Skeletal muscle satellite cell (primary cell): ENCODE measurements at regions not wholly inside any gene's neighbourhood (a gene's known extent, or its start where the extent isn't known, plus 50 kb on each side); places are given as distances from the start of the nearest gene placed in this dataset.

Source experiments
- H3K27me3 ChIP-seq: 2 replicates; pipeline ENCODE4 v1.7.0; 2013; ENCODE audit warnings: low read length; ENCODE audit not compliant: control insufficient read depth, insufficient read depth
- H3K36me3 ChIP-seq: 2 replicates; pipeline ENCODE4 v1.7.0; 2013; ENCODE audit warnings: mild to moderate bottlenecking, control low read depth, low read length; ENCODE audit not compliant: insufficient read depth
- H3K4me1 ChIP-seq: 2 replicates; pipeline ENCODE4 v1.7.0; 2013; ENCODE audit warnings: low read length; ENCODE audit not compliant: control insufficient read depth, insufficient read depth
- H3K4me2 ChIP-seq: 2 replicates; pipeline ENCODE4 v1.7.0; 2013; ENCODE audit warnings: mild to moderate bottlenecking, low read length
- H3K4me3 ChIP-seq: 2 replicates; pipeline ENCODE4 v1.7.0; 2013; ENCODE audit warnings: low read length
- H3K9ac ChIP-seq: 2 replicates; pipeline ENCODE4 v1.7.0; 2013; ENCODE audit warnings: mild to moderate bottlenecking, low read depth, low read length, moderate library complexity
- H3K9me3 ChIP-seq: replicated peaks from 2 replicates; pipeline ENCODE4 v1.7.0; 2013; ENCODE audit warnings: mild to moderate bottlenecking, control low read depth, low read length

- Histone ChIP-seq H3K36me3 (no peaks in the 10 kb centered on the region), H3K4me3 (no peak overlapping the region), H3K4me1 (peaks cover 5% of the 10 kb centered on the region), H3K9ac (no peak overlapping the region), H3K4me2 (no peak overlapping the region), H3K9me3 (no peaks in the 10 kb centered on the region), H3K27me3 (no peaks in the 10 kb centered on the region)
These were observed 149.0 kb upstream of the KCNIP4 start for GRCh38 chr4:22097596-22097995.

GRCh38 chr4:22094217-22094616 is 145.6 kb upstream of the KCNIP4 start:
- Histone ChIP-seq H3K27me3 (no peaks in the 10 kb centered on the region), H3K9ac (no peak overlapping the region), H3K9me3 (no peaks in the 10 kb centered on the region), H3K4me1 (peaks cover 5% of the 10 kb centered on the region), H3K4me3 (no peak overlapping the region), H3K4me2 (no peak overlapping the region), H3K36me3 (no peaks in the 10 kb centered on the region)

GRCh38 chr4:22093126-22093525 is 144.6 kb upstream of the KCNIP4 start:
- H3K9ac ChIP-seq: no peak overlapping the region
- H3K4me3 ChIP-seq: no peak overlapping the region
- H3K4me1 ChIP-seq: peaks cover 5% of the 10 kb centered on the region
- H3K27me3 ChIP-seq: no peaks in the 10 kb centered on the region
- H3K9me3 ChIP-seq: no peaks in the 10 kb centered on the region
- no peak overlapping the region for H3K4me2 ChIP-seq
- no peaks in the 10 kb centered on the region for H3K36me3 ChIP-seq

- Histone ChIP-seq H3K36me3 (no peaks in the 10 kb centered on the region), H3K9me3 (no peaks in the 10 kb centered on the region), H3K27me3 (no peaks in the 10 kb centered on the region), H3K9ac (no peak overlapping the region), H3K4me3 (no peak overlapping the region), H3K4me2 (no peak overlapping the region), H3K4me1 (peaks cover 5% of the 10 kb centered on the region)
These were observed 143.3 kb upstream of the KCNIP4 start for GRCh38 chr4:22091906-22092305.

- Histone ChIP-seq H3K27me3 (no peaks in the 10 kb centered on the region), H3K36me3 (no peaks in the 10 kb centered on the region), H3K4me2 (no peak overlapping the region), H3K4me3 (no peak overlapping the region), H3K9ac (no peak overlapping the region), H3K4me1 (peaks cover 5% of the 10 kb centered on the region), H3K9me3 (no peaks in the 10 kb centered on the region)
These were observed 142.8 kb upstream of the KCNIP4 start for GRCh38 chr4:22091352-22091717.

GRCh38 chr4:22090661-22091351 is 142.2 kb upstream of the KCNIP4 start:
- Histone ChIP-seq H3K9ac (no peak overlapping the region), H3K9me3 (no peaks in the 10 kb centered on the region), H3K4me1 (peaks cover 5% of the 10 kb centered on the region), H3K36me3 (no peaks in the 10 kb centered on the region), H3K27me3 (no peaks in the 10 kb centered on the region), H3K4me2 (no peak overlapping the region), H3K4me3 (no peak overlapping the region)

- Histone ChIP-seq H3K4me2 (no peak overlapping the region), H3K27me3 (no peaks in the 10 kb centered on the region), H3K4me1 (no peaks in the 10 kb centered on the region), H3K9me3 (no peaks in the 10 kb centered on the region), H3K9ac (no peak overlapping the region), H3K4me3 (no peak overlapping the region), H3K36me3 (no peaks in the 10 kb centered on the region)
These were observed 129.0 kb upstream of the KCNIP4 start for GRCh38 chr4:22077571-22077970.

GRCh38 chr4:22072726-22073125 is 124.2 kb upstream of the KCNIP4 start:
- no peaks in the 10 kb centered on the region for H3K4me1 ChIP-seq
- no peak overlapping the region for H3K4me2 ChIP-seq
- H3K36me3 ChIP-seq: no peaks in the 10 kb centered on the region
- no peaks in the 10 kb centered on the region for H3K9me3 ChIP-seq
- H3K4me3 ChIP-seq: no peak overlapping the region
- no peak overlapping the region for H3K9ac ChIP-seq
- H3K27me3 ChIP-seq: no peaks in the 10 kb centered on the region

GRCh38 chr4:22072240-22072639 is 123.7 kb upstream of the KCNIP4 start:
- Histone ChIP-seq H3K9ac (no peak overlapping the region), H3K36me3 (no peaks in the 10 kb centered on the region), H3K9me3 (no peaks in the 10 kb centered on the region), H3K4me2 (no peak overlapping the region), H3K4me3 (no peak overlapping the region), H3K4me1 (no peaks in the 10 kb centered on the region), H3K27me3 (no peaks in the 10 kb centered on the region)

GRCh38 chr4:22071749-22072148 is 123.2 kb upstream of the KCNIP4 start:
- no peak overlapping the region for H3K9ac ChIP-seq
- H3K9me3 ChIP-seq: no peaks in the 10 kb centered on the region

GRCh38 chr4:22070256-22070655 is 121.7 kb upstream of the KCNIP4 start:
- H3K4me1 ChIP-seq: no peaks in the 10 kb centered on the region
- no peak overlapping the region for H3K4me2 ChIP-seq
- no peaks in the 10 kb centered on the region for H3K9me3 ChIP-seq
- no peak overlapping the region for H3K9ac ChIP-seq
- H3K27me3 ChIP-seq: no peaks in the 10 kb centered on the region
- H3K4me3 ChIP-seq: no peak overlapping the region
- H3K36me3 ChIP-seq: no peaks in the 10 kb centered on the region

More at GRCh38 chr4:22071749-22072148, 123.2 kb upstream of the KCNIP4 start:
- no peak overlapping the region for H3K4me3 ChIP-seq
- H3K27me3 ChIP-seq: no peaks in the 10 kb centered on the region
- H3K36me3 ChIP-seq: no peaks in the 10 kb centered on the region
- no peak overlapping the region for H3K4me2 ChIP-seq
- no peaks in the 10 kb centered on the region for H3K4me1 ChIP-seq

- H3K9me3 ChIP-seq: no peaks in the 10 kb centered on the region
- no peaks in the 10 kb centered on the region for H3K36me3 ChIP-seq
- H3K9ac ChIP-seq: no peak overlapping the region
- H3K4me3 ChIP-seq: no peak overlapping the region
- H3K4me1 ChIP-seq: no peaks in the 10 kb centered on the region
- no peak overlapping the region for H3K4me2 ChIP-seq
- H3K27me3 ChIP-seq: no peaks in the 10 kb centered on the region
These were observed 115.0 kb upstream of the KCNIP4 start for GRCh38 chr4:22063613-22064012.
